ENCODE measurements at regions not wholly inside any gene's neighbourhood (a gene's known extent, or its start where the extent isn't known, plus 50 kb on each side); places are given as distances from the start of the nearest gene placed in this dataset.
"Not testable (repeated sequence)": the region's sequence is repeated elsewhere in the genome, so short reads cannot be mapped to it uniquely, and the experiment has no call there.

DNA sequence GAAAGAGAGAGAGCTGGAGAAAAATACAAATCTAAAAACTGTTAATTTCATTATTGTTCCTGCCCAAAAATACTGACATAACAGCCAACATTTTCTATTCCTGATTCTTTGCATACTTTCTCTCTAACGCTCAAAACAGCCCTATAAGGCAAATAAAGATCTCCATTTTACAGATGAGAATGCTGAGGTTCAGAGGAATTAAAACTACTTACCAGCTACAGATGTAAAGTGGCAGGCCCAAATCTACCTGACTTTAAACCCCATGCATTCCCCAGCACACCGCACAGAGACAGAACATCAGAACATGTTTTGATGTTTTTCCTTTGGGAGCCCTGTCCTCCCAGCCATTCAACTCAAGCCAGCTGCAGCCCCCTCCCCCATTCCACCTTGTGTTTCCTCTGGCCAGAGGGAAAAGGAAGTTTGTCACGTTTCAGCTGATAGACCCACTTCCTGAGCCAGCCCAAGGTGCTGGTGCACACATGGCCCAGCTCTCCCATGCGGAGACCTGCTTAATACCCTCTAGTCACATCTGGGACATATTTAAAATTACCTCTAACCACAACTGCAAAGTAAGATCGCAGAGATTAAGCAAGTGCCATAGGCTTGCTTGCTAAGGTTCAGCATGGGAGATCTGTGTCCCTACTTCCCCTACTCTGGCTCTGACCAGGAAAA lies 133.1 kb upstream of the NFIA start:
- DNase-seq, result no peak

DNA sequence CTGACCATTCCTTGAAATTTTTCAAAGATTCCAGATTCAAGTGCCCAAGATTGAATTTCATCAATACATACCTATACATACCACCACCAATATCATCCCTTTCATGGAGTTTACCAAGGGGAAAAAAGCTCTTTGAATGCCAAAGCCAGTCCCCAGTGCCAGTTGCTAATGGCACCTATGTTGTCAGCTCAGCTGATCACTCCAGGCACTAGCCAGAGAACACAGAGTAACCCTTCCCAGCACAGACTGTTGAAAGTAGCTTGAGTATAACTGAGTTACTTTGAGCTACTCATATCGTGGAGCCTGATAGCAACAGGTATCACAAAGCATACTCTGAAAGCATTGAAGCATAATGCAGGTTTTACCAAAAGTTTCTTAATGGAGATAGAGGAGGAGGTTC lies 133.9 kb upstream of the NFIA start:
- DNase-seq, result no peak

DNA sequence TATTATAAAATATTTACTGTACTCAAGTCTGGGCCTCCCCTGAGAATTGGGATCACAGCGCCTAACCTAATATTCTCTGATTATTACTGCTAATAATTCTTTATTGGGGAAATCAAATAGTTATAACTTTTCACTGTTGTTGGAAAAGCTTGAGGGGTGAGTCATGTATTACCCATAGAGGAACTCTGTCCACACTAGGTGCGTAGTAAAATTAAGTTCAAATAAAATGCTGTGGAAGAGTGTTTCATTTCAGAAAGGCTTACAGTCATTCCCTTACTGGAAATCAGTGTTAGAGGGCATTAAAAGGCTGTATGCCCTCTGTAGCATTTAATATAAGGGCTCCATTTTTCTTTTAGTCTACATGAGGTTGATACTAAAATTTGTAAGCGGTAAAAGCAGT lies 135.0 kb upstream of the NFIA start:
- DNase-seq, result no peak

DNA sequence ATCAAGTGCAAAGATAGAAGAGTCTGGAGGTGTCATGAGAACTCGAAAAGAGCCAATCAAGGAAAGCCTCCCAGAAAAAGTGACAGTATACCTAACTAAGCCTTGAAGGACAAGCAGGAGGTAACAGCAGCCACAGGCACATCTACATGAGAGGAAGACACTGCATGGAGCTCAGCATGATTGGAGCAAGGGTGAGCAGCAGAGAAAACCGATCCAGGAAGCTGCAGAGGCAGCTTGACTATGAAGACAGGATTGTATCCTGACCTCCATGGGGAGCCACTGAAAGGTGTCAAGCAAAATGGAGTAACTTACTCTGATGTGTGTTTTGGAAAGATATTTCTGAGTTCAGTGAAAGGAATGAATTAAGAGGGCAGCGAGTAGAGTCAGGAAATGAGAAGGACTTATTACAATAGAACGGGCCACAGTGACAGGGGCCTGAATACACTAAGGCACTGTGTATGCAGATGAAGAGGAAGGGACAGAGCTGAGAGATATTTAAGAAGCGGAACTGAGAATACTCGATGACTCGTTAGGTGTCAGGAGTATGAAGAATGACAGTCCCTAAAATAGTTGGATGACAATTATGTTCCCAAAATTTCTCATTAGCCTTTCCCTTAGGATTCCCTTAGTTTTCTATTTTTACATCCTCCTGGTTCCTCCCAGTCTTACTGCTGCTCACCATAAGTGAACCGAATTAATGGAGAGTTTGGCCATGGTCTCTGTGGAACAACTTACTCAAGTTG lies 139.3 kb upstream of the NFIA start:
- DNase-seq, result no peak

DNA sequence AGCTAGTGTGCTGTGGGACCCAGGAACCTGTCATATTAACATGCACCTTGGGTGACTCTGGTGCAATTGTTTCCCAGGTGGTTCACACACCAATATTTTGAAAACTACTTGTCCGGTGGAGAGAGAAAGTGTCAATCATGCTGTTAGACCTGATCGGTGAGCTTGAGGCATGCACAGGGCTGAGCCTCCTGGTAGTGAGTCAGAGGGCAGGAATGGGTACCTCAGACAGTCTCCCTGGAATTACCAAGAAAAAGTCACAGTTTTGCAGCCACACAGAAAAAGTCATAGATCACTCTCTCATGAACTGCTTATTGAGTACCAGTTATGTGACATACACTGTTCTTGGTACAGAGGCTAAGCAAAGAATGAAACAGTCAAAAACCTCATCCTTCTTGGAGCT lies 140.1 kb upstream of the NFIA start:
- DNase-seq, result no peak

DNA sequence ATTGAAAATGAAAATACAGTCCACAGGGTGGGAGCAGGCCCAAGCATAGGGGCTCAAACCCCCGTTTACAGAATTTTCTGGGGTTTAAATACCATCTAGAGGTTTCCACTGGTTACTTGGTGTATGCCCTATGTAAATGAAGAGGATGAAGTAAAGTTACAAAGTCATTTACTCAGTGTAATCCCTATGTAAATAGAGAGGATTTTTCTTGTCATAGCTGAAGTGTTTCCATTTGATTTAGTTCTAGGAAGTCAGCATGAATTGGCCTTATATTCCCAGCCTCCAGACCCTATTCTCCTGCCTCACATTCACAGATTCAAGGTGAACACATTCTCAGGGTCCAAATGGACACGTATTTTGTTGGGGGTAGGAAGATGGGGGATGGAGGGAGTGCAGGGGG lies 141.7 kb upstream of the NFIA start:
- not testable (repeated sequence) for DNase-seq

DNA sequence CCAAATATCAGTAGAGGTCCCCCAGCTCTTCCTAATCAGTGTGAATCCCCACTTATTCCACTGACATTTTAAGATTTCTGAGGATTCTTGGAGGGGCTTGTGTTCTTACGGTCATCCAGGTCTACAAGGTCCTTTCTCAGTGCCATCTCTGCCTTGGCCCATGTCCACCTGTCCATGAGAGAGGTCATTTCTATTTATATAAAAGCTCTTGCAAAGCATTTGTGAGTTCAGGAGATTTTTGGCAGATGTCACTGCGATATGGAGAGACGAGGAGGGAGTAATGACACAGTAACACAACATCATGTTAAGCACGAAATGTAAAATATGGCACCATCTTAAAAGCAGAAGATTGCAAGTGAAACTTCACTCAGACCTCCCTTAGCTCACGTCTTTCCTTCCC lies 144.6 kb upstream of the NFIA start:
- no peak for DNase-seq

DNA sequence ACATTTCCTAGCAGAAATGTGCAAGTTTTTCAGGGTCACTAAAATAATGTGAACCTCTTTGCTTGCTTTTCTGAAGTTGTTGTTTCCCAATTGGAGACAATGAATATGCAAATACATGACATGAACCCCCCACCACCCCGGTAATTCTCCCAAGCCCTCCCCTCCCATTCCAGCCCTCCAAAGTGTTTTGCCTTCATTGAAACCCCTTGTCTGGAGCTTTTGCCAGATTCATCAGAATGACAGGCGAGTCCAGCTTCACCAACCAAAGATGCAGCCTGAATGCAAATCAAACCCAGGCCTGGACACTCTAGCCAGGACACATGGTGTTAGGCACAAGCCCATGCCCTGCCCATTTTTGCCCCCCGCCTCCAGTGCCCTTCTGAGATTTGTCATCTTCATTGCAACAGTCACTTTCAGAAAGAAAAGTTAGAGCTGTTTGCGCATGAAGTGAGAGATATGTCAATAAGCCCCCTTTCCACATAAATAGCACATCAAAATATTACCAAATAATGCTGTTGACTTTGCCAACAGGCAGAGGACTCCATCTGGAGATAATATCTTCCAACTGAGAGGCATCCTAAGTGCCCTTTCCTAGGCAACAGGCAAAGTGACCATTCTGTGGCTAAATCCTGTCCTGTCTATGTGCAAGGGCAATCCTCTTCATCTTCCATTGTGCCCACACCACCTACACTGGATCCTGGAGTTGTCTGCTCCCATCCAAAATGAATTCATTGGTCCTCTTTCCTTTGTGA lies 145.6 kb upstream of the NFIA start:
- DNase-seq, result no peak

DNA sequence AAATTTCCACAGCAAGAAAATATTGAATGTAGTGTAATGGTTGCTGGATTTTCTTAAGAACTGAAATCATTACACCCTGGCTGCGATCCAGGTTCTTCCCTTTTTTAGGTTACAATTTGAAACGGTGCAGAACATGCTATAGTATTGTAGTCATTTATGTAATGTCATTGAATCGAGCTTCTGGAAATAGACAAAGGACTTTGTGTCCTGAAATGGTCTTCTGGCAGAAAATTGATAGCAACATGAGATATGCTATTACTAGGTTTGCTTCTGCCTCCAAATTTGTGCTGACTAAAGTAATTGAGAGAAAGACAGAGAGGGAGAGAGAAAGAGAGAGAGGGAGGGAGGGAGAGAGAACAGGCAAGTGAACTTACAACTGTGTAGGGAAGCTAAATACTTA lies 146.2 kb upstream of the NFIA start:
- DNase-seq, result no peak

DNA sequence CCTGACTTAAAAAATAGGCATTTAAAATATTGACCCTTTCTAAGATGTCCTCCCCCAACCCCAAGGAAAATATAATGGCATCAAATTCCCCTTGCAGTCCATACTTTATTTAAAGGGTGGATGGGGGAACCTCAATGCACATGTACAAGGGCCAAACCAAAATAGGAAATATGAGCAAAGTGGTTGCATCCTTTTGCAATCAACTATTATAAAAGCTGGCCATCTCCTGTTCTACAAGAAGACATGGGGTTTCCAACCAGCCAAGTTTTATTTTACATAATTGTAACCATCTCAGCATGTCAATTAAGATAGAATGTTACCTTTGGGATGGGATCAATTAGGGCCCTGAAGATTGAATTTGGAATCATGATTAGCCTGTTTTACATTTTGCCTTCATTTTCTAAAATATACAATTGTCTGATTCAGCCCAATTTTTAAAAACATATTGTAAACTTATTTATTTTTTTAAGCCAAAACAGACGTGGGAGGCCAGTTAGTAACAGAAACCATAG lies 146.7 kb upstream of the NFIA start:
- no peak for DNase-seq

DNA sequence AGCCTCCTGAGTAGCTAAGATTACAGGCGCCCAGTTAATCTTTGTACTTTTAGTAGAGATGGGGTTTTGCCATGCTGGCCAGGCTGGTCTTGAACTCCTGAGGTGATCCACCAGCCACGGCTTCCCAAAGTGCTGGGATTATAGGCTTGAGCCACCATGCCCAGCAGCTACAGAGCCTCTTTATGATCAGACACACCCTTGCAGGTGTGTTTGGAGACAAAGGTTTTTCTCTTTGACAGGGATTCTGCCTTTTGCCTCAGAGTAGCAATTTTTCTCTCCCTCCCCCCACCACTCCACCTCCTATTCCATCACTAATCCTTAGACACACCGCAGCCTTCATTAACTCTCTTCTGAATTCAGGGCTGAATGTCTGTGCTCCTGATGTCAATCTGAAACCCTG lies 152.2 kb upstream of the NFIA start:
- DNase-seq, result no peak

DNA sequence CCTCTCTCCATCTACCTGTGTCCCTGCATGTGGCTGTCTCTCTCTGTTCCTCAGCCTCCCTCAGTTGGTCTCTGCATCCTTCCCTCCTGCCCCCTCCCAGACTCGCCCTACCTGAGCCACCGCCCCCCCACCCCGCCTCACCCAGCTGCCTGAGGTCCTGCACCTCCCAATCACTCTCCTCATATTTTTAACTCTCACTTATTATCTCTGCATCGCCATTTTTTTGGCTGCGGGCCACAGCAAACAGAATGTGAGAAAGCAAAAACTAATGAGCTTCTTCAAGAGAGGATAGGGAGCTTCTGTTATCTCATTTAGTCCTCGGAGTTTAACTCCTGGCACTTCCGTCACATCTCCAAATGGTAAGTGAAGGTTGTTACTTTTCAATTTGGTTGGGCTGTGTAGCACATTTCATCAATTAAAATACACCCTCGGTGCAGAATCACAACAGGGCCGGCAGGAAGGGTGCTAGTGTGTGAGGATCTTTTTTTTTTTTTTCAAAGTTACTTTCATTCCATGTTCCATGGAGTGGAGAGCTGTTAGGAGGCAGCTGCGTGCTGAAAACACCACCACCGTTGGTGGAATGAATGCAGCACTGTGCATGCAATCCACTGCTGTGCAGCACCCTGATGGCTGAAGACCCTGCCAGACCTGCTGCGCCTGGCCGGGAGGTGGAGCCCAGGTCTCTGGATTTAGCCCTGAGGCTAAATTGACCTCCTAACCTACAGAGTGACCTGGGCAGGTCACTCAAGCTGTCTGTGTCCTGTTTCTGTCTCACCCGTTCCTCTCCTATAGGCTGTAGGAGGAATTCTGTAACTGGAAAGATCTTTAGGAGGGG lies 157.2 kb upstream of the NFIA start:
- peak; percentile 39 for DNase-seq

DNA sequence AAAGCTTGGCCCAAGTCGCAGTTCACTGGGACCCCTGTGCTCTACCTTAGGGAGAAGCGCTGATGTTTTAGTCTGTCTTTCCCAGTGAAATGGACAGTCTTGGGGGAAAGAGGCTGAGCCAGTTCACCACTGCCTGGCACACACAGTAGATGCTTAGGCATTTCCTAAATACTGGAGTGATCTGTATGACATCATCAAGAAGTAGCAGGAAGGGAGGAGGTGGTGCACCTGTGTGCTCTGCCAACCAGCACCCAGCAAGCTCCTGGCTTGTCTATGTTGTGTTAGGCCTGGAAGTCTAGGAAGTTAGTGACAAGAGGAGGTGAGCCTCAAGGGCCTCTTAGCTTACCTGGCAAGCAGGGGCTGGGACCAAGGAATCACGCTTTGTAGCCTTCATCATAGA lies 158.2 kb upstream of the NFIA start:
- DNase-seq, result no peak

DNA sequence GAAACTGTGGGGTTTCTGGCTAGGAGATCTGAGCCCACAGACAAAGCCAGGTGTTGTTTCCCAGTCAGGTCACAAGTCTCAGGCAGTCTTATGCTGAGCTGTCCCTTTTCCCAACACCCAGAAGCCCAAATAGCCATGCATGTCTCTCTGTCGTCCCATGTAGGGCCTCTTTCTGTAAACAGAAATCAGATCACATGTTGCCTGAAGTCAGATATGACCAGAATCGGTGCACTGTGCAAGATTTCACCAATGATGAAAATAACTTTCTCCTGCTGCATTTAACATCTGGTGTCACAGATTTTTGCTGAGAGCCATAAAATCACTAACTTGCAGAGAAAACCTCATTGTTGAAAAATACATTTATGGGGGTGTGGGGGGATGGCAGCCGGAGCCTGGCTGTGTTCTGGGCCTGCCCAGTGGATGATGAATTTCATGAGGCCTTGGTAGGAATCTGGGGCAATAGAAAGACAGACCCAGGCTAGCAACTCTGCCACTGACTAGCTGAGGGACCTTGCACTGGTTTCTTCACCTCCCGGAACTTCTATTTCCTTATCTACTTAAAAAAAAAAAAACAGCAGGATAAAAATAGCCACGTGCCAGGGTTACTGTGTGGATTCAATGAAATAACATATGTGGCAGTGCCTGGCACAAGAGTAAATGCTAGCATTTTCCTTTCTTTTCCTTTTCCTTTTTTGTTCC lies 158.8 kb upstream of the NFIA start:
- no peak for DNase-seq

DNA sequence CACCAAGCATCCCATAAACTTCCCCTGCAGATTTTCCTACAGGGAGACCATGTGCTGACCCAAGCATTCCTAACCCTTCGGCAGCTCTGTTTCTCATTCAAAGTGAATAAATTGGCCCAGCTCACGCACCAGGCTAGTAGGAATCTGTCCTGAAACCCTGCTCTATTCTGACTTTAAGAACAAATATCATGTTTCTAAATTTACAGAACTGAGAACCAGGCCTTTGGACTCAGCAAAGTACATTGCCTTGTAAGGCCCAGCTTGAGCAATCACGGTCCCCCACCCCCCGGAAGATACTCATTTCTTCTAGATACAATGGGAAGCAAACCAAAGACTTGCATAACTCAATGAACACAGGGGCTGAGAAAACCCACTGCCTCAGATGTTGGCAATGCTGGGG lies 160.1 kb upstream of the NFIA start:
- DNase-seq, result no peak

DNA sequence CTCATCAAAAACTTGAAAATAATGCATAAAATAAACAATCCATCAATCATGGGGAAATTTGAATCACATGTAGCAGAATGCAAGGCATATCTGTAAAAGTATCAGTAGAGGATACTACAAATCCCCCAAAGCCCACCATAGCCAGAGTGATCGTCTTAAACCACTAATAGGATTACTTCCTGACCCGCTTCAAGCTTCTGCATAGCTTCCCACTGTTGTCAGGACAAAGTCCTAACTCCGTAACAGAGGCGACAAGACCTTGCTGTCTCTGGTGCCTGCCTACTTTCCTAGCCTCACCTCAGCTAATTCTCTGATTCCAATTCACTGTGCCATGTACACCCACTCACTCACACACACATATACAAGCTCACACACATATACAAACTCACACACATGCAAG lies 161.2 kb upstream of the NFIA start:
- DNase-seq, result no peak

DNA sequence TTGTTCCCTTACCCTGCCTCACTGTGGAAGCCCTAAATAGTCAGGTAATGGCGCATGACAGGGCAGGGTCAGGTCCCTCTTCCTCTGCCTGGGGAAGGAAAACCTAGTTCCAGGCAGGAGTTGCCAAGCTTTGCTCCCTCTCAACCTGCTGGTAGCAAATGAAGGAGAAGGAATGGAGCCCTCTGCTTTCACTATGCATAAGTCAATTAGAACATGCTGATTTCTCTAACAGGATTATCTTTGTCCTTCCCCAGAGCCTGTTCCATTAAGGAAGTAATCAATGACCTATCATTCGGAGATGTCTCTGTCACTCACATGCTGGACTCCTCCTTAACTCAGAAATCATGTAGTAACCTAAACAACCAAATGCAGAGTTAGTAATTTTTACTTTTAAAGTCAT lies 161.8 kb upstream of the NFIA start:
- DNase-seq, result no peak

DNA sequence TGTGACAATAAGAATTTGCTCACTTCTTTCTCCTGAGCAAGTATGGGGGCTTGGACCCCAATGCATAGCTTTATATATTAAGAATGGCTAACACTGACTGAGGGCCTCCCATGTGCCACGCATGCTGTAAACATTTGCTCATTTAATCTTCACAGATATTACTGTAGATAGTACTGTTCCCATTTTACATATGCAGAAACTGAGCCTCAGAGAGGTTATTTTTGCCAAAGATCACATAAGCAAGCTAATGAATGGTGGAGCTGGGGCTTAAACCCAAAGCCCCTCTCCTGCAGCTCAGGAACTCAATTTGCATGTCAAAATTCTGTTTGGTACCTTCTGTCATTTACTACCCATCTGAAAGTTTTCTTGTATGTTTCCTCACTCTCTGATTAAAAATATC lies 163.5 kb upstream of the NFIA start:
- no peak for DNase-seq

DNA sequence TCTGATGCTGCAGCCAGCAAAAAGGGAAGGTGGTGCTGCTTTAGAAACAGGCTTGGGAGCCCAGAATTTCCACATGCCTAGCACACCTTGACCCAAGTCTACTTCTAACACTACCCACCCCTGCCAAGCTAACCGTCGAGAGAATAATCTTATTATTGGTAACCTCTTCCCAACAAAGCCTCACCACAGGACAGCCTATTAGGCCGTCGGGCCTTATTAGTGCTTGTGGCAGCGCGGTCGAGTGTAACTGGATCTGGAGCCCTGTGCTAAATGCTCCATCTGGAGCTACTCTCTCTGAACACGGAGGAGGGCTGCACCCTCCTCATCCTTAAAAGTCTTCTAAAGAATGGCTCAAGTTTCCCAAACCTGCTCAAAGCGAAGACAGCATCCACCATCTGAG lies 165.5 kb upstream of the NFIA start:
- peak; percentile 36 for DNase-seq

DNA sequence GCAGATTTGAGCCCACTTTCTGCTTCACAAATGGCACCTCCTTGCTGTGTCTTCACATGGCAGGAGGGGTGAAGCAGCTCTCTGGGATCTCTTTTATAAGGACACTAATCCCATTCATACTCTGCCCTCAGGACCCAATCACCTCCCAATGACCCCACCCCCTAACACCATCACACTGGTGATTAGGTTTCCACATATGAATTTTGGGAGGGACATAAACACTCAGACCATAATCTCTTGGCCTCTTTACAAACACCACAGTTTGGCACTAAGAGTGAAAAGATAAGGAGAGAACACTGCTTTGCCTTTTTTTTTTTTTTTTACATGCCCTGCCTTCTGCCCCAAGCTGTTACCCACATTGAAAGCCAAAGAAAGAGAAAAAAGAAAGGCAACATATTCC lies 166.2 kb upstream of the NFIA start:
- DNase-seq, result no peak

DNA sequence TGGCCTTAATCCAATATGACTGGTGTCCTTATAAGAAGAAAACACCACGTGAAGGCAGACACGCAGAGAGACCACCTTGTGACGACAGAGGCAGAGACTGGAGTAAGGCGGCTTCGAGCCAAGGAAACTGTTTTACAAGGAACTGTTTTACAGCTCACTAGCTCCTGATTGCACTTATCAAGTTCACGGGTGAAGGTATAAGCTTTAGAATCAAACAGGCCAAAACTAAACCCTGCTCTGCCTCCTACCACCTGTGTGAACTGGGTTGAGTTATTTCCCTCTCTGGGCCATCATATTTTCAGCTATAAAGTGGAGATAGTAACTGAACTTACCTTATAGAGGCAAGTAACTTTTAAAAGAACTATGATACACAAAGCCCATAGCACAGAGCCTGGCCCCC lies 166.9 kb upstream of the NFIA start:
- DNase-seq, result no peak

DNA sequence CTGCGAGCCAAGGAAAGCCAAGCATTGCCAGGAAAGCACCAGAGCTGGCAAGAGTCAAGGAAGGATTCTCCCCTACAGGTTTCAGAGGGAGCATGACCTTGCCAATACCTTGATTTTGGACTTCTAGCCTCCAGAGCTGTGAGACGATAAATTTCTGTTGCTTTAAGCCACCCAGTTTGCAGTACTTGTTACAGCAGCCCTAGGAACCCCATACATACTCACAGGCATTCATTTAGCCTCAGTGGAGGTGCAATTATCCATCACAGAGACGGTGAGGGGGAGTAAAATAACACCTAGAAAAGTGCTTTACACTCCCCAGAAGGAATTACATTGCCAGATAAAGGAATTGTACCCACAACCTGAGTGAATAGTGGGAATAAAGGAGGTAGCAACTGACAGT lies 167.4 kb upstream of the NFIA start:
- no peak for DNase-seq

Measured in NCI-H446 treated with DMSO at 0.1 percent for 48 hours (cell line).